ENCODE measurements at regions not wholly inside any gene's neighbourhood (a gene's known extent, or its start where the extent isn't known, plus 50 kb on each side); places are given as distances from the start of the nearest gene placed in this dataset.
"Not testable (repeated sequence)": the region's sequence is repeated elsewhere in the genome, so short reads cannot be mapped to it uniquely, and the experiment has no call there.

DNA sequence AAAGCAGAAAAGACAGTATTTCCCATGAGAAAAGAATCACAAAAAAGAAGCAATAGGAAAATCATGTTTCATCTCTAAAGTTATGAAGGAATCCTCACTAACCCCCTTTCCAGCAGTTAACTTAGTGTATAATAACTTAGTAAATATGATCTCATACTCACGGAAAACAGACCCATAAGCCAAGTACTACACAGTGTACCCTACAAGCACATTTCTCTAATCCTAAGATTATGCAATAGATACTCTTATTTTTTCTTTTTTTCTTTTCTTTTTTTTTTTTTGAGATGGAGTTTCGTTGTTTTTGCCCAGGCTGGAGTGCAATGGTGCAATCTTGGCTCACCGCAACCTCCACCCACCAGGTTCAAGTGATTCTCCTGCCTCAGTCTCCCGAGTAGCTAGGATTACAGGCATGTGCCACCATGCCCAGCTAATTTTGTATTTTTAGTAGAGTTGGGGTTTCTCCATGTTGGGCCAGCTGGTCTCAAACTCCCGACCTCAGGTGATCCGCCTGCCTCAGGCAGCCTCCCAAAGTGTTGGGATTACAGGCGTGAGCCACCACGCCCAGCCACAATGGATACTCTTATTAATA is 73.7 kb upstream of the KCTD7 start:
- TF ChIP-seq, protein P1, sequence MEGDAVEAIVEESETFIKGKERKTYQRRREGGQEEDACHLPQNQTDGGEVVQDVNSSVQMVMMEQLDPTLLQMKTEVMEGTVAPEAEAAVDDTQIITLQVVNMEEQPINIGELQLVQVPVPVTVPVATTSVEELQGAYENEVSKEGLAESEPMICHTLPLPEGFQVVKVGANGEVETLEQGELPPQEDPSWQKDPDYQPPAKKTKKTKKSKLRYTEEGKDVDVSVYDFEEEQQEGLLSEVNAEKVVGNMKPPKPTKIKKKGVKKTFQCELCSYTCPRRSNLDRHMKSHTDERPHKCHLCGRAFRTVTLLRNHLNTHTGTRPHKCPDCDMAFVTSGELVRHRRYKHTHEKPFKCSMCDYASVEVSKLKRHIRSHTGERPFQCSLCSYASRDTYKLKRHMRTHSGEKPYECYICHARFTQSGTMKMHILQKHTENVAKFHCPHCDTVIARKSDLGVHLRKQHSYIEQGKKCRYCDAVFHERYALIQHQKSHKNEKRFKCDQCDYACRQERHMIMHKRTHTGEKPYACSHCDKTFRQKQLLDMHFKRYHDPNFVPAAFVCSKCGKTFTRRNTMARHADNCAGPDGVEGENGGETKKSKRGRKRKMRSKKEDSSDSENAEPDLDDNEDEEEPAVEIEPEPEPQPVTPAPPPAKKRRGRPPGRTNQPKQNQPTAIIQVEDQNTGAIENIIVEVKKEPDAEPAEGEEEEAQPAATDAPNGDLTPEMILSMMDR (conservative IDR thresholded peaks at IDR 0.05), result not testable (repeated sequence)
- TF ChIP-seq ZFX (IDR thresholded peaks at IDR 0.05), result not testable (repeated sequence)

Data from C4-2B (cell line).